K562 (cell line): ENCODE measurements at regions not wholly inside any gene's neighbourhood (a gene's known extent, or its start where the extent isn't known, plus 50 kb on each side); places are given as distances from the start of the nearest gene placed in this dataset.

Experiments used
- ATAC-seq: fragments of 200-7000 bp; cut with Tn5 transposase; 3 replicates; pipeline ENCODE4 v1.9.1; 2020; ENCODE audit warnings: moderate library complexity
- BruUV-seq: library from RNA; stranded (reverse); fragments of 400-500 nt; replicated peaks from 2 replicates; lab custom pipeline; 2021; lab: Mats Ljungman, UMichigan
- CTCF ChIA-PET: fragments of 300-600 bp; formaldehyde crosslinking; extraction: SDS; loops from one replicate; lab custom pipeline; 2021; ENCODE audit warnings: low intra/inter-chr PET ratio; lab: Yijun Ruan, JAX
- POLR2A ChIA-PET: fragments of 300-600, 350-650 bp; sonication (Branson Sonifier 250); formaldehyde crosslinking; extraction: SDS; loops from one replicate; lab custom pipeline; 2021; ENCODE audit warnings: antibody characterized with exemption, inconsistent platforms; lab: Yijun Ruan, JAX
- DNase-seq, 4 experiments: peaks; one replicate each; pipeline versions ENCODE4 v3.0.0 to v3.0.0-alpha.2; 2011 to 2018; ENCODE audit warnings: low spot score in 3 of 4, mixed read lengths in 3 of 4; ENCODE audit errors: extremely low read depth in 1 of 4
- FAIRE-seq: peaks from 2 replicates; lab custom pipeline; 2011; peaks lifted over from hg19 to GRCh38; lab: Jason Lieb, UNC
- H2AFZ ChIP-seq: 2 replicates; pipeline ENCODE4 v1.6.0; 2011; ENCODE audit warnings: low read depth, low read length, control low read depth, inconsistent platforms
- H3K27ac ChIP-seq: fragments of 200-600 bp; 3 replicates; pipeline ENCODE4 v1.8.0; 2011; ENCODE audit warnings: low read depth, mild to moderate bottlenecking, control low read depth, inconsistent platforms, low read length, moderate library complexity, mixed read lengths; ENCODE audit errors: extremely low read depth
- H3K27me3 ChIP-seq, 2 experiments: fragments of 300-600 bp in 1 of 2; 2 replicates in 1 of 2; 3 replicates in 1 of 2; pipeline versions ENCODE4 v1.6.0 to v1.8.0; 2011; ENCODE audit warnings: inconsistent platforms in 2 of 2, low read length in 2 of 2, mild to moderate bottlenecking in 1 of 2, mixed read lengths in 1 of 2, moderate library complexity in 1 of 2; ENCODE audit not compliant: control insufficient read depth in 2 of 2, insufficient read depth in 2 of 2
- H3K36me3 ChIP-seq: fragments of 300-600 bp; 3 replicates; pipeline ENCODE4 v1.8.0; 2011; ENCODE audit warnings: mild to moderate bottlenecking, low read length, inconsistent platforms; ENCODE audit not compliant: control insufficient read depth, insufficient read depth
- H3K4me1 ChIP-seq, 2 experiments: fragments of 200-600 bp in 1 of 2; replicated peaks in 1 of 2; 2 replicates in 1 of 2; 3 replicates in 1 of 2; pipeline versions ENCODE4 v1.5.1 to v1.8.0; 2011; ENCODE audit warnings: inconsistent platforms in 2 of 2, low read length in 2 of 2, mild to moderate bottlenecking in 1 of 2, mixed read lengths in 1 of 2, moderate library complexity in 1 of 2; ENCODE audit not compliant: control insufficient read depth in 2 of 2, insufficient read depth in 2 of 2
- H3K4me2 ChIP-seq: 2 replicates; pipeline ENCODE4 v1.6.1; 2011; ENCODE audit warnings: low read length, control low read depth, inconsistent platforms, mixed read lengths; ENCODE audit not compliant: insufficient read depth
- H3K4me3 ChIP-seq: fragments of 200-600 bp; sonication (generic), shearing (Covaris generic); 2 replicates; pipeline ENCODE4 v1.5.1; 2016; ENCODE audit warnings: control low read depth, inconsistent platforms
- H3K79me2 ChIP-seq: fragments of 200-600 bp; 3 replicates; pipeline ENCODE4 v1.8.0; 2011; ENCODE audit warnings: low read length, inconsistent platforms; ENCODE audit not compliant: control insufficient read depth, insufficient read depth
- H3K9ac ChIP-seq, 2 experiments: 2 replicates each; pipeline versions ENCODE4 v1.6.0 to v1.6.1; 2011; ENCODE audit warnings: low read depth in 2 of 2, low read length in 2 of 2, control low read depth in 1 of 2, inconsistent platforms in 1 of 2, mild to moderate bottlenecking in 1 of 2, mixed read lengths in 1 of 2; ENCODE audit not compliant: insufficient read depth in 1 of 2
- H3K9me1 ChIP-seq: one replicate; pipeline ENCODE4 v1.6.0; 2011; ENCODE audit warnings: inconsistent platforms, mild to moderate bottlenecking, low read length, moderate library complexity; ENCODE audit not compliant: control insufficient read depth, insufficient read depth
- H3K9me3 ChIP-seq: replicated peaks from 2 replicates; pipeline ENCODE4 v1.5.1; 2011; ENCODE audit warnings: low read depth, low read length, inconsistent platforms; ENCODE audit not compliant: control insufficient read depth, insufficient read depth
- H4K20me1 ChIP-seq: replicated peaks from 2 replicates; pipeline ENCODE4 v1.6.1; 2011; ENCODE audit warnings: low read length, inconsistent platforms, mixed read lengths; ENCODE audit not compliant: control insufficient read depth, insufficient read depth
- CHCHD3 ChIP-seq: fragments of 250-450 bp; sonication (Bioruptor Pico); IDR thresholded peaks from 2 replicates; pipeline ENCODE4 v2.1.2; 2022; ENCODE audit warnings: mild to moderate bottlenecking
- EHMT2 ChIP-seq: fragments of 450-650 bp; IDR thresholded peaks from 2 replicates; pipeline ENCODE4 v1.6.1; 2018; ENCODE audit warnings: antibody characterized with exemption
- ETV1 ChIP-seq: fragments of 450-650 bp; conservative IDR thresholded peaks from 2 replicates; pipeline ENCODE4 v1.6.1; 2016; ENCODE audit warnings: missing genetic modification characterization, control low read depth, low read depth, missing compliant biosample characterization
- LARP7 ChIP-seq: fragments of 450-650 bp; IDR thresholded peaks from 2 replicates; pipeline ENCODE4 v1.6.1; 2016
- MAFK ChIP-seq: IDR thresholded peaks from 2 replicates; pipeline ENCODE4 v1.6.1; 2011; ENCODE audit warnings: low read length, improper control_type of control experiment
- MLLT1 ChIP-seq, 2 experiments: fragments of 450-650 bp; IDR thresholded peaks; 2 replicates each; pipeline ENCODE4 v1.6.1; 2016
- NKRF ChIP-seq: fragments of 450-650 bp; IDR thresholded peaks from 2 replicates; pipeline ENCODE4 v1.6.1; 2016; ENCODE audit warnings: borderline replicate concordance
- NR2C2 ChIP-seq, 2 experiments: fragments of 200-800 bp in 1 of 2; sonication (Bioruptor generic) in 1 of 2; sonication (generic) in 1 of 2; formaldehyde crosslinking in 1 of 2; IDR thresholded peaks; 2 replicates each; pipeline versions ENCODE4 v1.6.1 to v1.8.0; 2016 to 2022; ENCODE audit warnings: mild to moderate bottlenecking in 1 of 2, missing compliant biosample characterization in 1 of 2, missing genetic modification characterization in 1 of 2, missing genetic modification reagents in 1 of 2
- PTTG1 ChIP-seq: fragments of 450-650 bp; IDR thresholded peaks from 2 replicates; pipeline ENCODE4 v1.6.1; 2016; ENCODE audit warnings: low read depth, mild to moderate bottlenecking, missing genetic modification characterization, missing compliant biosample characterization
- RBM17 ChIP-seq: fragments of 200-400 bp; formaldehyde crosslinking; IDR thresholded peaks from 2 replicates; pipeline ENCODE4 v1.6.1; 2017; ENCODE audit warnings: low read depth, mild to moderate bottlenecking, low read length, borderline replicate concordance
- SRSF9 ChIP-seq: fragments of 200-400 bp; formaldehyde crosslinking; IDR thresholded peaks from 2 replicates; pipeline ENCODE4 v1.6.1; 2017; ENCODE audit warnings: low read depth, low read length, borderline replicate concordance
- TSC22D4 ChIP-seq: fragments of 450-650 bp; IDR thresholded peaks from 2 replicates; pipeline ENCODE4 v1.6.1; 2016; ENCODE audit warnings: missing genetic modification characterization, missing biosample characterization, control low read depth
- XRCC3 ChIP-seq: fragments of 450-650 bp; IDR thresholded peaks from 2 replicates; pipeline ENCODE4 v1.6.1; 2017; ENCODE audit warnings: mild to moderate bottlenecking, moderate library complexity
- ZFP30 ChIP-seq: fragments of 250-450 bp; sonication (Bioruptor Pico); IDR thresholded peaks from 2 replicates; pipeline ENCODE4 v1.8.0; 2022; ENCODE audit warnings: moderate library complexity, mild to moderate bottlenecking, inconsistent platforms, borderline replicate concordance
- ZNF133 ChIP-seq: fragments of 250-450 bp; sonication (Bioruptor Pico); IDR thresholded peaks from 2 replicates; pipeline ENCODE4 v1.4.0; 2020; ENCODE audit warnings: mild to moderate bottlenecking
- ZNF699 ChIP-seq: fragments of 250-450 bp; sonication (Bioruptor Pico); IDR thresholded peaks from 2 replicates; pipeline ENCODE4 v1.8.0; 2021; ENCODE audit warnings: mild to moderate bottlenecking, moderate library complexity; ENCODE audit not compliant: insufficient replicate concordance
- WGBS: fragments of 100-300 bp; shearing (Covaris generic); methylation state at CpG from one replicate; pipeline ENCODE4 v1.1.6; 2016; ENCODE audit warnings: low coverage, mixed read lengths; ENCODE audit not compliant: insufficient coverage; ENCODE audit errors: missing lambda C conversion rate; 5-methylcytosine and 5-hydroxymethylcytosine counted together
- in situ Hi-C: fragments of 300-500 bp; cut with MboI; formaldehyde crosslinking; loops from 4 replicates; pipeline ENCODE4 v1.15.0; 2018; ENCODE audit warnings: inconsistent platforms, mixed read lengths
- intact Hi-C: fragments of 100-400 bp; cut with micrococcal nuclease; formaldehyde crosslinking; loops from 2 replicates; pipeline ENCODE4 v1.14.2; 2022

- no peak overlapping the region for H2AFZ ChIP-seq
- DNase-seq: no peak
- H4K20me1 ChIP-seq: 0 out of 2 replicates have a peak, but pooled peaks cover 7% of the 10 kb centered on the region
- no peaks in the 10 kb centered on the region for H3K9me1 ChIP-seq
- TF ChIP-seq LARP7: no peak
- no peak for TF ChIP-seq TSC22D4 (tag)
- no peak for TF ChIP-seq EHMT2
- TF ChIP-seq SRSF9: no peak
- no peak for TF ChIP-seq ZNF133 (CRISPR knock-in tag)
- TF ChIP-seq NKRF: no peak
- no peak for TF ChIP-seq CHCHD3 (CRISPR knock-in tag)
- TF ChIP-seq MLLT1 (IDR thresholded peaks at IDR 0.05): no peak
- no peak for TF ChIP-seq MAFK
- TF ChIP-seq ZNF699 (CRISPR knock-in tag): no peak
- no peak for TF ChIP-seq RBM17
- TF ChIP-seq ETV1 (tag): no peak
- no peak for TF ChIP-seq XRCC3
- TF ChIP-seq ZFP30 (CRISPR knock-in tag): no peak
- TF ChIP-seq PTTG1 (tag): no peak
- TF ChIP-seq NR2C2 (CRISPR knock-in tag; IDR thresholded peaks at IDR 0.05): no peak
- TF ChIP-seq NR2C2 (tag; IDR thresholded peaks at IDR 0.05): no peak
- TF ChIP-seq, all 486 proteins: peak for 0
- Histone ChIP-seq H3K27ac (no peak overlapping the region), H3K9ac (no peak overlapping the region), H3K4me3 (no peak overlapping the region), H3K4me1 (peaks cover 0 to 4% of the 10 kb centered on the region in 2 experiments; a peak in 3 of 5 replicates), H3K9me3 (no peaks in the 10 kb centered on the region), H3K4me2 (no peak overlapping the region), H3K79me2 (no peaks in the 10 kb centered on the region), H3K27me3 (peaks cover 13 to 39% of the 10 kb centered on the region in 2 experiments; a peak in 4 of 5 replicates), H3K36me3 (no peaks in the 10 kb centered on the region)
- no peak for ATAC-seq
- ChIA-PET POLR2A (no interaction called here), CTCF (no interaction called here)
- 42% methylated on average over 14 of the region's 14 CpGs for WGBS
- no peak for FAIRE-seq
- no TSS peak for BruUV-seq
- in situ Hi-C loops (no loop called here), intact Hi-C loops (no loop called here)
Observed at GRCh38 chr10:3571310-3571825, 213.6 kb downstream of the KLF6 start.
